Astrocyte of the spinal cord (primary cell): ENCODE measurements at regions not wholly inside any gene's neighbourhood (a gene's known extent, or its start where the extent isn't known, plus 50 kb on each side); places are given as distances from the start of the nearest gene placed in this dataset.

Source experiments
- DNase-seq: peaks from one replicate; pipeline ENCODE4 v3.0.0; 2011; ENCODE audit warnings: low read depth, low spot score
- H3K4me3 ChIP-seq: 2 replicates; pipeline ENCODE4 v1.5.1; 2011; ENCODE audit warnings: low read depth, mild to moderate bottlenecking, low read length, moderate library complexity
- CTCF ChIP-seq: IDR thresholded peaks from 2 replicates; pipeline ENCODE4 v1.5.1; 2012; ENCODE audit warnings: low read depth, mild to moderate bottlenecking, low read length, inconsistent platforms
- in situ Hi-C: cut with HindIII; loops from 2 replicates; pipeline ENCODE4 v1.10.0; 2017; ENCODE audit warnings: low sequenced_read_pairs

- DNase-seq = no peak
- no peak overlapping the region for H3K4me3 ChIP-seq
- no peak for TF ChIP-seq CTCF
- in situ Hi-C loops = no loop called here
Measured at GRCh38 chr2:23294238-23294637, 90.7 kb upstream of the KLHL29 start.

- in situ Hi-C loops = no loop called here
- no peak for DNase-seq
- TF ChIP-seq CTCF = no peak
- no peak overlapping the region for H3K4me3 ChIP-seq
Measured at GRCh38 chr2:23296691-23297090, 88.3 kb upstream of the KLHL29 start.

- DNase-seq = no peak
- in situ Hi-C loops = no loop called here
- no peak for TF ChIP-seq CTCF
- H3K4me3 ChIP-seq = no peak overlapping the region
Measured at GRCh38 chr2:23297112-23297511, 87.9 kb upstream of the KLHL29 start.

GRCh38 chr2:23298551-23298950, 86.4 kb upstream of the KLHL29 start:
- no peak overlapping the region for H3K4me3 ChIP-seq
- no peak for TF ChIP-seq CTCF
- in situ Hi-C loops = no loop called here
- no peak for DNase-seq

GRCh38 chr2:23299476-23300195, 85.3 kb upstream of the KLHL29 start:
- no peak for DNase-seq
- H3K4me3 ChIP-seq = no peak overlapping the region
- in situ Hi-C loops = no loop called here
- TF ChIP-seq CTCF = no peak

- no peak overlapping the region for H3K4me3 ChIP-seq
- DNase-seq = peak; percentile 57
- in situ Hi-C loops = no loop called here
- no peak for TF ChIP-seq CTCF
Measured at GRCh38 chr2:23301136-23301535, 83.8 kb upstream of the KLHL29 start.
